ENCODE measurements at regions not wholly inside any gene's neighbourhood (a gene's known extent, or its start where the extent isn't known, plus 50 kb on each side); places are given as distances from the start of the nearest gene placed in this dataset.

DNA sequence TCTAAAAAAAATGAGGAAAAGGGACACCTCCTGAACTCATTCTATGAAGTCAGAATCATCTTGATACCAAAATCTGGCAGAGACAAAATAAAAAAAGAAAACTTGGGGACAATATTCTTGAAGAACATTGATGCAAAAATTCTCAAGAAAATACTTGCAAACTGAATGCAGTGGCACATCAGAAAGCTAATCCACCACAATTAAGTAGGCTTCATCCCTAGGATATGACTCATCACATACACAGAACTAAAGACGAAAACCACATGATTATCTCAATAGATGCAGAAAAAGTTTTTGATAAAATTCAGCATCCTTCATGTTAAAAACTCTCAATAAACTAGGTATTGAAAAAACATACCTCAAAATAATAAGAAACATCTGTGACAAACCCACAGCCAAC, 98.3 kb downstream of the FAM47B start (continued):
- TF ChIP-seq, protein P1, sequence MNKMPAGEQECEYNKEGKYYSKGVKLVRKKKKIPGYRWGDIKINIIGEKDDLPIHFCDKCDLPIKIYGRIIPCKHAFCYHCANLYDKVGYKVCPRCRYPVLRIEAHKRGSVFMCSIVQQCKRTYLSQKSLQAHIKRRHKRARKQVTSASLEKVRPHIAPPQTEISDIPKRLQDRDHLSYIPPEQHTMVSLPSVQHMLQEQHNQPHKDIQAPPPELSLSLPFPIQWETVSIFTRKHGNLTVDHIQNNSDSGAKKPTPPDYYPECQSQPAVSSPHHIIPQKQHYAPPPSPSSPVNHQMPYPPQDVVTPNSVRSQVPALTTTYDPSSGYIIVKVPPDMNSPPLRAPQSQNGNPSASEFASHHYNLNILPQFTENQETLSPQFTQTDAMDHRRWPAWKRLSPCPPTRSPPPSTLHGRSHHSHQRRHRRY (tag by site-specific recombination; IDR thresholded peaks at IDR 0.05), result no peak
- no peak for TF ChIP-seq ZNF394 (tag by site-specific recombination; IDR thresholded peaks at IDR 0.05; ENCODE audit: borderline replicate concordance)
- TF ChIP-seq, protein P2, sequence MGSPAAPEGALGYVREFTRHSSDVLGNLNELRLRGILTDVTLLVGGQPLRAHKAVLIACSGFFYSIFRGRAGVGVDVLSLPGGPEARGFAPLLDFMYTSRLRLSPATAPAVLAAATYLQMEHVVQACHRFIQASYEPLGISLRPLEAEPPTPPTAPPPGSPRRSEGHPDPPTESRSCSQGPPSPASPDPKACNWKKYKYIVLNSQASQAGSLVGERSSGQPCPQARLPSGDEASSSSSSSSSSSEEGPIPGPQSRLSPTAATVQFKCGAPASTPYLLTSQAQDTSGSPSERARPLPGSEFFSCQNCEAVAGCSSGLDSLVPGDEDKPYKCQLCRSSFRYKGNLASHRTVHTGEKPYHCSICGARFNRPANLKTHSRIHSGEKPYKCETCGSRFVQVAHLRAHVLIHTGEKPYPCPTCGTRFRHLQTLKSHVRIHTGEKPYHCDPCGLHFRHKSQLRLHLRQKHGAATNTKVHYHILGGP (tag by site-specific recombination; IDR thresholded peaks at IDR 0.05), result no peak
- TF ChIP-seq ZNF175 (tag by site-specific recombination; IDR thresholded peaks at IDR 0.05), result no peak
- no peak for TF ChIP-seq OSR2 (tag by site-specific recombination; IDR thresholded peaks at IDR 0.05)

DNA sequence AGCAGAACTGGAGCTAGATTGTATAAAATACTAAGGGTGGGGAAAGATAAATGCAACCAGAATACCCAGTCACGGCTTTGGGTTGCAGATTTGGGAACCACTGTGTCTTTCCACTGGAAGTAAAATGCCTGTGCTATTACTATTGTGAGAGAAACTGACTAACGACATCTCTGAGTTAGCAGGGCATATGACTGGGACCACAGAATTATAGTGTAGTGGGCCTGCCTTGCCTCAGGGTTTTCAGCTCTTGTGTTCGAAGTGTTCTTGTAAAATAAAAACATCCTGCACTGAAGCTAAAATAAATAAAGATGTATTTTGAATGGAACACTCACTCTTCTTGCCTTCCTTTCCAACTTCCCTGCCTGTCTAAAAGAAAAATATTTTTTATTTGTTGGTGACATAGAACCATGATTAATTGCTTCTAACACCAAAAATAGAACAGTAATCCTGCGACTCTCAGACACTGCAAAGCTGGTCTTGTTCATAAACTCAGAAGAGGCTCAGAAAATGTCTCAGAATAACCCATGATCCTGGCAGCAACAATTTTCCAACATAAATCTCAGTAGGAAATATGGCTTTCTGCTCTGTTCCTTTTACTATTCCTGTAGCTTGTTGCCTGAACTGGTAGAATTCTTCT, 104.2 kb downstream of the FAM47B start:
- H3K36me3 ChIP-seq (ENCODE audit: control insufficient read depth in 2 of 2, insufficient read depth in 1 of 2, low read length in 2 of 2), result no peaks in the 10 kb centered on the region
- H3K27ac ChIP-seq (ENCODE audit: extremely low read depth, low read depth, low read length), result no peak overlapping the region
- TF ChIP-seq ZNF544 (tag by site-specific recombination; IDR thresholded peaks at IDR 0.05) (no peak), ZNF175 (tag by site-specific recombination; IDR thresholded peaks at IDR 0.05) (no peak), OSR2 (tag by site-specific recombination; IDR thresholded peaks at IDR 0.05) (no peak), ZNF10 (tag by site-specific recombination; IDR thresholded peaks at IDR 0.05) (no peak), ZNF626 (tag by site-specific recombination; IDR thresholded peaks at IDR 0.05) (no peak), ZNF184 (tag by site-specific recombination; IDR thresholded peaks at IDR 0.05) (no peak), SALL2 (tag by site-specific recombination; IDR thresholded peaks at IDR 0.05; ENCODE audit: borderline replicate concordance) (no peak), ZNF223 (tag by site-specific recombination; IDR thresholded peaks at IDR 0.05) (no peak), ZNF114 (tag by site-specific recombination; IDR thresholded peaks at IDR 0.05) (no peak)
- TF ChIP-seq, protein P3, sequence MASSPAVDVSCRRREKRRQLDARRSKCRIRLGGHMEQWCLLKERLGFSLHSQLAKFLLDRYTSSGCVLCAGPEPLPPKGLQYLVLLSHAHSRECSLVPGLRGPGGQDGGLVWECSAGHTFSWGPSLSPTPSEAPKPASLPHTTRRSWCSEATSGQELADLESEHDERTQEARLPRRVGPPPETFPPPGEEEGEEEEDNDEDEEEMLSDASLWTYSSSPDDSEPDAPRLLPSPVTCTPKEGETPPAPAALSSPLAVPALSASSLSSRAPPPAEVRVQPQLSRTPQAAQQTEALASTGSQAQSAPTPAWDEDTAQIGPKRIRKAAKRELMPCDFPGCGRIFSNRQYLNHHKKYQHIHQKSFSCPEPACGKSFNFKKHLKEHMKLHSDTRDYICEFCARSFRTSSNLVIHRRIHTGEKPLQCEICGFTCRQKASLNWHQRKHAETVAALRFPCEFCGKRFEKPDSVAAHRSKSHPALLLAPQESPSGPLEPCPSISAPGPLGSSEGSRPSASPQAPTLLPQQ (tag by site-specific recombination; IDR thresholded peaks at IDR 0.05), result no peak
- ChIA-PET POLR2A (no interaction called here), CTCF (no interaction called here)
- no peaks in the 10 kb centered on the region for H3K4me1 ChIP-seq (ENCODE audit: control insufficient read depth, insufficient read depth, low read length)
- H3K9me3 ChIP-seq (ENCODE audit: control insufficient read depth, insufficient read depth, low read depth, low read length), result no peaks in the 10 kb centered on the region
- H3K4me3 ChIP-seq (ENCODE audit: low read depth, low read length), result no peak overlapping the region

DNA sequence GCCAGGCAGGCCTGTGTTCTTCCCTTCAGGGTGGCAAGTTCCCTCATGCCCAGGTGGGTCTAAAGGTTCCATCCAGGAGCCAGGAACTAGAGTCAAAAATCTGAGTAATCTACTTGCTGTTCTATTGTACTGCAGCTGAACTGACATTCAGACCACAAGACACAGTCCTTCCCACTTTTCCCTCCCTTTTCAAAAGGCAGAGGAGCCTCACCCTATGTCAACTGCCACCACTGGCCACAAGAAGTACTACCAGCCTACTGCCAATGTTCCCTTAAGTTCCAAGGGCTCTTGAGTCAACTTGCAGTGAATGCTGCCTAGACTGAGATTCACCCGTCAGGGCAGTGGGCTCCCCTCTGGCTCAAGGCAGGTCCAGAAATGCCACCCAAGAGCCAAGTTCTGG, 133.5 kb downstream of the FAM47B start:
- Histone ChIP-seq H3K36me3 (ENCODE audit: control insufficient read depth in 2 of 2, insufficient read depth in 1 of 2, low read length in 2 of 2) (no peaks in the 10 kb centered on the region), H3K4me1 (ENCODE audit: control insufficient read depth, insufficient read depth, low read length) (no peaks in the 10 kb centered on the region), H3K4me3 (ENCODE audit: low read depth, low read length) (no peak overlapping the region), H3K27ac (ENCODE audit: extremely low read depth, low read depth, low read length) (no peak overlapping the region), H3K9me3 (ENCODE audit: control insufficient read depth, insufficient read depth, low read depth, low read length) (no peaks in the 10 kb centered on the region)
- TF ChIP-seq ZNF292 (tag by site-specific recombination; IDR thresholded peaks at IDR 0.05; ENCODE audit: borderline replicate concordance, low read depth) (no peak), ZNF394 (tag by site-specific recombination; IDR thresholded peaks at IDR 0.05; ENCODE audit: borderline replicate concordance) (no peak), BCL11A (tag by site-specific recombination; IDR thresholded peaks at IDR 0.05; ENCODE audit: low read depth) (no peak)
- POLR2A ChIA-PET, result no interaction called here
- CTCF ChIA-PET, result no interaction called here

DNA sequence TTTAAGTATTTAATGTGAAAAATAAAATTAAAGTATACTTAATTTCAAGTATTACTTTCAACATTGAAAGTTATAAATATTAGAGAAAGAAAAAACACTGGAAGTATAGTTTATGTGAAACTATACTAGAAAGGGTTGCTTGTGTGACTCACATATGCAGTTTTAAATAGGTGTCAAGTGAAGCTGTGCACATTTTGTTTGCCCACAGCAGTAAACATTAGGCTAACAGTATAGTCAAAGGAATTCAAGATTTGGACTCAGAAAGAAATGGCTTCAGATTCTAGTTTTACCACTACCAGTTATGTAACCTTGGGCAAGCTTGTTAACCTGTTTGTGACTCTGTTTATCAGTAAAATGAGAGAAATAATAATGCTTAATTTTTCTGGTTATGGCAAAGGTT, 148.2 kb downstream of the FAM47B start:
- Histone ChIP-seq H3K4me3 (ENCODE audit: low read depth, low read length) (no peak overlapping the region), H3K27ac (ENCODE audit: extremely low read depth, low read depth, low read length) (no peak overlapping the region), H3K4me1 (ENCODE audit: control insufficient read depth, insufficient read depth, low read length) (no peaks in the 10 kb centered on the region), H3K9me3 (ENCODE audit: control insufficient read depth, insufficient read depth, low read depth, low read length) (no peaks in the 10 kb centered on the region; the same call in 1 of the 2 replicates), H3K36me3 (ENCODE audit: control insufficient read depth in 2 of 2, insufficient read depth in 1 of 2, low read length in 2 of 2) (no peaks in the 10 kb centered on the region)
- CTCF ChIA-PET, result interaction anchor here (0.7 kb wide), 1 partner anchor 1547 kb away, joined by 3 read pairs; no protein-coding TSS in a partner anchor
- POLR2A ChIA-PET, result no interaction called here
- TF ChIP-seq ZNF423 (tag by site-specific recombination; IDR thresholded peaks at IDR 0.05), result no peak
- TF ChIP-seq ZNF202 (tag by site-specific recombination; IDR thresholded peaks at IDR 0.05; ENCODE audit: borderline replicate concordance), result no peak
- no peak for TF ChIP-seq KLF1 (tag by site-specific recombination; IDR thresholded peaks at IDR 0.05)
- no peak for TF ChIP-seq ZNF530 (tag by site-specific recombination; IDR thresholded peaks at IDR 0.05; ENCODE audit: low read depth)
- TF ChIP-seq, protein P4, sequence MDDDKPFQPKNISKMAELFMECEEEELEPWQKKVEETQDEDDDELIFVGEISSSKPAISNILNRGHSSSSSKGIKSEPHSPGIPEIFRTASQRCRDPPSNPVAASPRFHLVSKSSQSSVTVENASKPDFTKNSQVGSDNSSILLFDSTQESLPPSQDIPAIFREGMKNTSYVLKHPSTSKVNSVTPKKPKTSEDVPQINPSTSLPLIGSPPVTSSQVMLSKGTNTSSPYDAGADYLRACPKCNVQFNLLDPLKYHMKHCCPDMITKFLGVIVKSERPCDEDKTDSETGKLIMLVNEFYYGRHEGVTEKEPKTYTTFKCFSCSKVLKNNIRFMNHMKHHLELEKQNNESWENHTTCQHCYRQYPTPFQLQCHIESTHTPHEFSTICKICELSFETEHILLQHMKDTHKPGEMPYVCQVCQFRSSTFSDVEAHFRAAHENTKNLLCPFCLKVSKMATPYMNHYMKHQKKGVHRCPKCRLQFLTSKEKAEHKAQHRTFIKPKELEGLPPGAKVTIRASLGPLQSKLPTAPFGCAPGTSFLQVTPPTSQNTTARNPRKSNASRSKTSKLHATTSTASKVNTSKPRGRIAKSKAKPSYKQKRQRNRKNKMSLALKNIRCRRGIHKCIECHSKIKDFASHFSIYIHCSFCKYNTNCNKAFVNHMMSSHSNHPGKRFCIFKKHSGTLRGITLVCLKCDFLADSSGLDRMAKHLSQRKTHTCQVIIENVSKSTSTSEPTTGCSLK (tag by site-specific recombination; IDR thresholded peaks at IDR 0.05), result no peak
- TF ChIP-seq KLF9 (tag by site-specific recombination; IDR thresholded peaks at IDR 0.05; ENCODE audit: low read depth), result no peak
- TF ChIP-seq ZNF133 (tag by site-specific recombination; IDR thresholded peaks at IDR 0.05), result no peak
- no peak for TF ChIP-seq ZFP37 (tag by site-specific recombination; IDR thresholded peaks at IDR 0.05)
- TF ChIP-seq ZNF529 (tag by site-specific recombination; IDR thresholded peaks at IDR 0.05; ENCODE audit: insufficient replicate concordance), result no peak
- TF ChIP-seq ZNF174 (tag by site-specific recombination; IDR thresholded peaks at IDR 0.05), result no peak

Data from HEK293 (cell line).